Neural cell (in vitro differentiated cells): ENCODE measurements at regions not wholly inside any gene's neighbourhood (a gene's known extent, or its start where the extent isn't known, plus 50 kb on each side); places are given as distances from the start of the nearest gene placed in this dataset.

Experiments
- H2AFZ ChIP-seq: fragments of 200-600, 300-800 bp; sonication (generic), shearing (Covaris generic); 2 replicates; pipeline ENCODE4 v1.6.0; 2014; ENCODE audit warnings: low read depth, mild to moderate bottlenecking, antibody characterized with exemption, low read length, moderate library complexity
- H3F3A ChIP-seq: fragments of 200-600 bp; shearing (Covaris generic); 2 replicates; pipeline ENCODE4 v1.6.1; 2016; ENCODE audit warnings: mild to moderate bottlenecking, moderate library complexity, mixed read lengths, antibody characterized with exemption, low read length; ENCODE audit not compliant: insufficient read depth, poor library complexity, severe bottlenecking
- H3K27ac ChIP-seq: fragments of 200-600, 300-800 bp; sonication (generic), shearing (Covaris generic); 2 replicates; pipeline ENCODE4 v1.5.1; 2014; ENCODE audit warnings: mild to moderate bottlenecking, low read length, moderate library complexity
- H3K27me3 ChIP-seq: fragments of 300-800, 200-600 bp; sonication (generic), shearing (Covaris generic); 2 replicates; pipeline ENCODE4 v1.6.0; 2014; ENCODE audit warnings: mild to moderate bottlenecking, low read depth, low read length, moderate library complexity; ENCODE audit not compliant: insufficient read depth
- H3K36me3 ChIP-seq: fragments of 300-800, 200-600 bp; sonication (generic), shearing (Covaris generic); 2 replicates; pipeline ENCODE4 v1.5.1; 2014; ENCODE audit warnings: mild to moderate bottlenecking, antibody characterized with exemption, low read length, moderate library complexity; ENCODE audit not compliant: insufficient read depth
- H3K4me2 ChIP-seq: fragments of 300-800, 200-600 bp; sonication (generic), shearing (Covaris generic); 2 replicates; pipeline ENCODE4 v1.6.0; 2014; ENCODE audit warnings: mild to moderate bottlenecking, low read length
- H3K4me3 ChIP-seq: fragments of 300-800, 200-600 bp; sonication (generic), shearing (Covaris generic); 2 replicates; pipeline ENCODE4 v1.5.1; 2014; ENCODE audit warnings: mild to moderate bottlenecking, low read length, moderate library complexity
- H3K79me2 ChIP-seq: fragments of 200-600 bp; shearing (Covaris generic); replicated peaks from 2 replicates; pipeline ENCODE4 v1.6.0; 2014; ENCODE audit warnings: mild to moderate bottlenecking, low read length, moderate library complexity; ENCODE audit not compliant: insufficient read depth
- H3K9ac ChIP-seq: fragments of 300-800, 200-600 bp; sonication (generic), shearing (Covaris generic); 2 replicates; pipeline ENCODE4 v1.6.1; 2016; ENCODE audit warnings: mild to moderate bottlenecking, low read length, mixed read lengths
- H3K9me2 ChIP-seq: fragments of 200-600 bp; shearing (Covaris generic); 2 replicates; pipeline ENCODE4 v1.6.1; 2016; ENCODE audit warnings: mild to moderate bottlenecking, low read length, mixed read lengths; ENCODE audit not compliant: insufficient read depth
- H3K9me3 ChIP-seq: fragments of 200-600, 300-800 bp; sonication (generic), shearing (Covaris generic); 2 replicates; pipeline ENCODE4 v1.6.1; 2016; ENCODE audit warnings: mild to moderate bottlenecking, mixed run types, low read length, moderate library complexity, mixed read lengths
- H4K20me1 ChIP-seq: fragments of 200-600 bp; shearing (Covaris generic); 2 replicates; pipeline ENCODE4 v1.6.1; 2016; ENCODE audit warnings: mild to moderate bottlenecking, mixed run types; ENCODE audit not compliant: insufficient read depth
- EP300 ChIP-seq: fragments of 450-650 bp; conservative IDR thresholded peaks from 2 replicates; pipeline ENCODE4 v1.6.1; 2014; ENCODE audit warnings: antibody characterized with exemption, mild to moderate bottlenecking, moderate library complexity; ENCODE audit not compliant: poor library complexity, severe bottlenecking
- EZH2 ChIP-seq: fragments of 200-600, 300-800 bp; shearing (Covaris generic), sonication (generic); IDR thresholded peaks from 2 replicates; pipeline ENCODE4 v1.6.1; 2014; ENCODE audit warnings: antibody characterized with exemption, low read length, borderline replicate concordance, mild to moderate bottlenecking; ENCODE audit not compliant: insufficient read depth, poor library complexity, severe bottlenecking
- MXI1 ChIP-seq: fragments of 450-650 bp; conservative IDR thresholded peaks from 2 replicates; pipeline ENCODE4 v1.6.1; 2014; ENCODE audit warnings: antibody characterized with exemption, mild to moderate bottlenecking; ENCODE audit not compliant: poor library complexity, severe bottlenecking
- POLR2AphosphoS5 ChIP-seq: IDR thresholded peaks from 2 replicates; pipeline ENCODE4 v1.6.1; 2012
- RAD21 ChIP-seq: fragments of 450-650 bp; conservative IDR thresholded peaks from 2 replicates; pipeline ENCODE4 v1.6.1; 2014; ENCODE audit warnings: antibody characterized with exemption, mild to moderate bottlenecking, moderate library complexity
- SMC3 ChIP-seq: fragments of 450-650 bp; conservative IDR thresholded peaks from 2 replicates; pipeline ENCODE4 v1.6.1; 2014; ENCODE audit warnings: antibody characterized with exemption, mild to moderate bottlenecking, moderate library complexity; ENCODE audit not compliant: poor library complexity
- TAF1 ChIP-seq: IDR thresholded peaks from 2 replicates; pipeline ENCODE4 v1.6.1; 2012; ENCODE audit warnings: low read depth
- TF ChIP-seq, protein P1 (sequence below): IDR thresholded peaks from 2 replicates; pipeline ENCODE4 v1.6.1; 2012; ENCODE audit warnings: borderline replicate concordance
- TF ChIP-seq, protein P2 (sequence below): fragments of 450-650 bp; IDR thresholded peaks from 2 replicates; pipeline ENCODE4 v1.5.1; 2014; ENCODE audit warnings: antibody characterized with exemption, mild to moderate bottlenecking, moderate library complexity; ENCODE audit not compliant: poor library complexity, severe bottlenecking

DNA sequence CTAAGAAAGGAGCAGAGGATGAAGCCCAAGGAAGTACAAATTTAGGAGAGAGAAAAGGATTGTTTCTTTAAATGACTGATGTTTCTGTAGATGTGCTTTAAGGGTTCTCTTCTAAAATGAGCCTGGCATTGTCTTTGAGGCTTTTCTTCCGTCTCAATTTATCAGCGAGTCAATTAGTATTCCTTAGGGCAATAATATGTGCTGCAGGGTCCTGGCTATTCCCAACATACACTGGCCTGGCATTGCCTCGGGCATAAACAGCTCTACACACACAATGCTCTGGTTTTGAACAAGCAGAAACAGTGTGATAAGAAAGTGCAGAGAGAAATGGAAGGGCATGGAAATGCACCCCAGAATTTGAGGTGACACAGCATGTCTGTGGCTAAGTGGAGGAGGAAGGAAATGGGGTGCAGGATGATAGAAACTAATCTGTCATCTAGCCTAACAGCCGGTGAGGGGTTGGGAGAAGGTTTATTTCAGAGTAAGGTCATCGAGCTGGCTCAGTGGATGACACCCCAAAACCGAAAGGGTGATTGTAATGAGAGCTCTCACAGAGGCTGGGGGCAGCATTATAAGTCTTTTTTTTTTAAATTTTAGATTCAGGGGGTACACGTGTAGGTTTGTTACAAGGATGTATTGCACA, 67.5 kb upstream of the ARHGAP21 start:
- H2AFZ ChIP-seq: peak overlapping the region; percentile 27
- no peaks in the 10 kb centered on the region for H3F3A ChIP-seq
- no peaks in the 10 kb centered on the region for H3K9me2 ChIP-seq
- peak overlapping the region; percentile 5 for H3K4me2 ChIP-seq
- H3K4me3 ChIP-seq: no peak overlapping the region
- no peaks in the 10 kb centered on the region for H4K20me1 ChIP-seq
- TF ChIP-seq POLR2AphosphoS5: no peak
- TF ChIP-seq EP300: no peak
- TF ChIP-seq, protein P1, sequence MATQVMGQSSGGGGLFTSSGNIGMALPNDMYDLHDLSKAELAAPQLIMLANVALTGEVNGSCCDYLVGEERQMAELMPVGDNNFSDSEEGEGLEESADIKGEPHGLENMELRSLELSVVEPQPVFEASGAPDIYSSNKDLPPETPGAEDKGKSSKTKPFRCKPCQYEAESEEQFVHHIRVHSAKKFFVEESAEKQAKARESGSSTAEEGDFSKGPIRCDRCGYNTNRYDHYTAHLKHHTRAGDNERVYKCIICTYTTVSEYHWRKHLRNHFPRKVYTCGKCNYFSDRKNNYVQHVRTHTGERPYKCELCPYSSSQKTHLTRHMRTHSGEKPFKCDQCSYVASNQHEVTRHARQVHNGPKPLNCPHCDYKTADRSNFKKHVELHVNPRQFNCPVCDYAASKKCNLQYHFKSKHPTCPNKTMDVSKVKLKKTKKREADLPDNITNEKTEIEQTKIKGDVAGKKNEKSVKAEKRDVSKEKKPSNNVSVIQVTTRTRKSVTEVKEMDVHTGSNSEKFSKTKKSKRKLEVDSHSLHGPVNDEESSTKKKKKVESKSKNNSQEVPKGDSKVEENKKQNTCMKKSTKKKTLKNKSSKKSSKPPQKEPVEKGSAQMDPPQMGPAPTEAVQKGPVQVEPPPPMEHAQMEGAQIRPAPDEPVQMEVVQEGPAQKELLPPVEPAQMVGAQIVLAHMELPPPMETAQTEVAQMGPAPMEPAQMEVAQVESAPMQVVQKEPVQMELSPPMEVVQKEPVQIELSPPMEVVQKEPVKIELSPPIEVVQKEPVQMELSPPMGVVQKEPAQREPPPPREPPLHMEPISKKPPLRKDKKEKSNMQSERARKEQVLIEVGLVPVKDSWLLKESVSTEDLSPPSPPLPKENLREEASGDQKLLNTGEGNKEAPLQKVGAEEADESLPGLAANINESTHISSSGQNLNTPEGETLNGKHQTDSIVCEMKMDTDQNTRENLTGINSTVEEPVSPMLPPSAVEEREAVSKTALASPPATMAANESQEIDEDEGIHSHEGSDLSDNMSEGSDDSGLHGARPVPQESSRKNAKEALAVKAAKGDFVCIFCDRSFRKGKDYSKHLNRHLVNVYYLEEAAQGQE: no peak
- no peak for TF ChIP-seq SMC3
- no peak for TF ChIP-seq RAD21
- TF ChIP-seq TAF1: no peak
- TF ChIP-seq, protein P2, sequence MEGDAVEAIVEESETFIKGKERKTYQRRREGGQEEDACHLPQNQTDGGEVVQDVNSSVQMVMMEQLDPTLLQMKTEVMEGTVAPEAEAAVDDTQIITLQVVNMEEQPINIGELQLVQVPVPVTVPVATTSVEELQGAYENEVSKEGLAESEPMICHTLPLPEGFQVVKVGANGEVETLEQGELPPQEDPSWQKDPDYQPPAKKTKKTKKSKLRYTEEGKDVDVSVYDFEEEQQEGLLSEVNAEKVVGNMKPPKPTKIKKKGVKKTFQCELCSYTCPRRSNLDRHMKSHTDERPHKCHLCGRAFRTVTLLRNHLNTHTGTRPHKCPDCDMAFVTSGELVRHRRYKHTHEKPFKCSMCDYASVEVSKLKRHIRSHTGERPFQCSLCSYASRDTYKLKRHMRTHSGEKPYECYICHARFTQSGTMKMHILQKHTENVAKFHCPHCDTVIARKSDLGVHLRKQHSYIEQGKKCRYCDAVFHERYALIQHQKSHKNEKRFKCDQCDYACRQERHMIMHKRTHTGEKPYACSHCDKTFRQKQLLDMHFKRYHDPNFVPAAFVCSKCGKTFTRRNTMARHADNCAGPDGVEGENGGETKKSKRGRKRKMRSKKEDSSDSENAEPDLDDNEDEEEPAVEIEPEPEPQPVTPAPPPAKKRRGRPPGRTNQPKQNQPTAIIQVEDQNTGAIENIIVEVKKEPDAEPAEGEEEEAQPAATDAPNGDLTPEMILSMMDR: no peak
- TF ChIP-seq EZH2: no peak
- no peak for TF ChIP-seq MXI1
- H3K27ac ChIP-seq: peak overlapping the region; percentile 75
- H3K36me3 ChIP-seq: no peaks in the 10 kb centered on the region
- H3K79me2 ChIP-seq: no peaks in the 10 kb centered on the region
- no peaks in the 10 kb centered on the region for H3K9me3 ChIP-seq
- peak overlapping the region; percentile 53 for H3K9ac ChIP-seq
- H3K27me3 ChIP-seq: no peaks in the 10 kb centered on the region

DNA sequence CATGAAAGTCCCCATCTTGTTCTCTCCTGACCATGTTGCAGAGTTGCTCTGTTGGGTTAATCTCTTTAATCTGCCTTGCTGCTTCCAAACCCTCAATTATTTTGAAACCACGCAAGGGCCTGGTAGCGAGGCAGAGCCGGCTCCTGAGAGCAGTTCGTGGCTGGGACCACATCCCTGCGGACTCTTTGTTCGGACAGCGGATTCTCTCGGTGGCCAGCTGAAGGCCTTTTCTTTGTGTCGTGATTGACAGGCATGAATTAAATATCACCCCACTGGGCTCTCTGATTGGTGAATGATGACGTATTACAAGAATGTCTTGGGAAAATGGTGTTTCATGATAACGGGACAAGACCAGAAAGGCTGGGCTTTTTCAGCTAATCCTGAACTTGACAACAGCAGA, 66.9 kb upstream of the ARHGAP21 start:
- H3F3A ChIP-seq: no peaks in the 10 kb centered on the region
- no peaks in the 10 kb centered on the region for H3K27me3 ChIP-seq
- peak overlapping the region; percentile 27 for H2AFZ ChIP-seq
- H3K9me2 ChIP-seq: no peaks in the 10 kb centered on the region
- peak overlapping the region; percentile 53 for H3K9ac ChIP-seq
- H3K4me2 ChIP-seq: no peak overlapping the region
- H3K9me3 ChIP-seq: no peaks in the 10 kb centered on the region
- TF ChIP-seq, protein P1: peak; percentile 63
- TF ChIP-seq EP300: peak; percentile 53
- TF ChIP-seq, protein P2: no peak
- peak; percentile 24 for TF ChIP-seq SMC3
- TF ChIP-seq POLR2AphosphoS5: peak; percentile 65
- H3K36me3 ChIP-seq: no peaks in the 10 kb centered on the region
- no peaks in the 10 kb centered on the region for H4K20me1 ChIP-seq
- H3K4me3 ChIP-seq: peak overlapping the region; percentile 8
- H3K79me2 ChIP-seq: no peaks in the 10 kb centered on the region
- H3K27ac ChIP-seq: peak overlapping the region; percentile 75
